ENCODE measurements at regions not wholly inside any gene's neighbourhood (a gene's known extent, or its start where the extent isn't known, plus 50 kb on each side); places are given as distances from the start of the nearest gene placed in this dataset.

DNA sequence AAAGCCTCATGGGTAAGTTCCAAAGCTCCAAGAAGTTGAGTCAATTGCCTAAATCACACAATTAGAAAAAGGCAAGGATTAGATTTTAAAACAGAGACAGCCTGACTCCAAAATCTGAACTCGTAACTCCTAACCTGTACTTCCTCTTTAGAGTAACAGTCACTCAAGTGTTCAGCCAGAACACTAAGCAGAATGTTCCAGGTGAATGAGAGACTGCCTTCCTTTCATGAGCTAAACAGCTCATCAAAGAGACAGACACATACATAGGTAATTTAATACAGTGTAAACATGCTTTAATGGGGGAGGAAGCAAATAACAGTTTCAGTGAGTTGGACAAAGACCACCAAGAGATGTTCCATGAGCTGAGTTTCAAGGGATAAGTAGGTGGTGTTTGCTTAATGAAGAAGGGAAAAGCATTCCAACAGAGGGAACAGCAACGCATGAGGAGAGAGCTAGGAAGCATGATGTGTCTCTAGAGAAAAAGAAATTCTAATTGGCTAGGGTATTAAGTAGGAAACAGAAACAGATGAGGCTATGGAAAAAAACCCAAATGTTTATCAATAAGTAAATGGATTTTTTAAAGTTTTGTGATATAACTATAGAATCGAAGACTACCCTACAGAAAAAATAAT is 403.9 kb downstream of the MED13L start:
- H3F3A ChIP-seq (ENCODE audit: low read depth), result no peaks in the 10 kb centered on the region
- TF ChIP-seq EZH2phosphoT487 (IDR thresholded peaks at IDR 0.05; ENCODE audit: borderline replicate concordance), result no peak
- TF ChIP-seq, protein P1, sequence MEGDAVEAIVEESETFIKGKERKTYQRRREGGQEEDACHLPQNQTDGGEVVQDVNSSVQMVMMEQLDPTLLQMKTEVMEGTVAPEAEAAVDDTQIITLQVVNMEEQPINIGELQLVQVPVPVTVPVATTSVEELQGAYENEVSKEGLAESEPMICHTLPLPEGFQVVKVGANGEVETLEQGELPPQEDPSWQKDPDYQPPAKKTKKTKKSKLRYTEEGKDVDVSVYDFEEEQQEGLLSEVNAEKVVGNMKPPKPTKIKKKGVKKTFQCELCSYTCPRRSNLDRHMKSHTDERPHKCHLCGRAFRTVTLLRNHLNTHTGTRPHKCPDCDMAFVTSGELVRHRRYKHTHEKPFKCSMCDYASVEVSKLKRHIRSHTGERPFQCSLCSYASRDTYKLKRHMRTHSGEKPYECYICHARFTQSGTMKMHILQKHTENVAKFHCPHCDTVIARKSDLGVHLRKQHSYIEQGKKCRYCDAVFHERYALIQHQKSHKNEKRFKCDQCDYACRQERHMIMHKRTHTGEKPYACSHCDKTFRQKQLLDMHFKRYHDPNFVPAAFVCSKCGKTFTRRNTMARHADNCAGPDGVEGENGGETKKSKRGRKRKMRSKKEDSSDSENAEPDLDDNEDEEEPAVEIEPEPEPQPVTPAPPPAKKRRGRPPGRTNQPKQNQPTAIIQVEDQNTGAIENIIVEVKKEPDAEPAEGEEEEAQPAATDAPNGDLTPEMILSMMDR (conservative IDR thresholded peaks at IDR 0.05; ENCODE audit: low read length), result no peak
- no peaks in the 10 kb centered on the region for H4K20me1 ChIP-seq (ENCODE audit: insufficient read depth, low read length, poor library complexity, severe bottlenecking)
- H3K79me2 ChIP-seq (ENCODE audit: insufficient read depth, low read length), result no peaks in the 10 kb centered on the region
- no peaks in the 10 kb centered on the region for H3K27me3 ChIP-seq (ENCODE audit: insufficient read depth, low read length, poor library complexity, severe bottlenecking)
- no peaks in the 10 kb centered on the region for H3K9me3 ChIP-seq (ENCODE audit: insufficient read depth, low read depth, low read length)
- no peaks in the 10 kb centered on the region for H3K36me3 ChIP-seq (ENCODE audit: insufficient read depth, low read length)
- H3K4me2 ChIP-seq (ENCODE audit: low read depth, low read length, poor library complexity, severe bottlenecking), result no peak overlapping the region
- H3K9me2 ChIP-seq (replicated peaks; ENCODE audit: low read depth, low read length), result no peaks in the 10 kb centered on the region
- H3K9ac ChIP-seq (ENCODE audit: low read depth, low read length, poor library complexity, severe bottlenecking), result no peak overlapping the region
- H3K4me1 ChIP-seq (ENCODE audit: insufficient read depth, low read length, poor library complexity, severe bottlenecking), result no peaks in the 10 kb centered on the region
- no peak overlapping the region for H2AFZ ChIP-seq (ENCODE audit: low read length)
- no peak overlapping the region for H3K4me3 ChIP-seq (ENCODE audit: low read length, poor library complexity, severe bottlenecking)

DNA sequence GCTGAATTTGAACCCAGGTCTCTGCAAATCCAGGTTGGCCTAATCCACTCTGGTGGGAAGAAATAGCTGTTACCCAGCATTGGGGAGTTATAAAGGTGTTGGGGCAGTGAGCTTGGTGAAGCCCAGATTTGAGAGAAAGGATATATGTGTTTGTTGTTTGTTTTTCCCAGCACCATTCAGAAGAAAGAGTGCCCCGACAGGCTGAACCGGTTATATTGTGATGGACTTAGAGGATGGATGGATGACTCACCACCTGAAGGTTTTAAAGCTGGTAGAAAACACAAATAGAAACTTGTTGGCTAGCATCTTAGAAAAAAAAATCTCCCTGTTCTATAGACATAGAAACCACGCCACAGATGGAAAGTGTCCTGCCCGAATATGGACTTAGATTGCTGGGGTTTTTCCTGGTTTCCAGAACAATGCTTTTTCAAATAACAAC is 404.6 kb downstream of the MED13L start:
- no peak overlapping the region for H3K4me3 ChIP-seq (ENCODE audit: low read length, poor library complexity, severe bottlenecking)
- no peak overlapping the region for H3K9ac ChIP-seq (ENCODE audit: low read depth, low read length, poor library complexity, severe bottlenecking)
- H3F3A ChIP-seq (ENCODE audit: low read depth), result no peaks in the 10 kb centered on the region
- no peaks in the 10 kb centered on the region for H3K9me2 ChIP-seq (replicated peaks; ENCODE audit: low read depth, low read length)
- H4K20me1 ChIP-seq (ENCODE audit: insufficient read depth, low read length, poor library complexity, severe bottlenecking), result no peaks in the 10 kb centered on the region
- H2AFZ ChIP-seq (ENCODE audit: low read length), result no peak overlapping the region
- H3K27me3 ChIP-seq (ENCODE audit: insufficient read depth, low read length, poor library complexity, severe bottlenecking), result no peaks in the 10 kb centered on the region
- no peaks in the 10 kb centered on the region for H3K4me1 ChIP-seq (ENCODE audit: insufficient read depth, low read length, poor library complexity, severe bottlenecking)
- no peak overlapping the region for H3K4me2 ChIP-seq (ENCODE audit: low read depth, low read length, poor library complexity, severe bottlenecking)
- TF ChIP-seq, protein P1 (conservative IDR thresholded peaks at IDR 0.05; ENCODE audit: low read length), result no peak
- no peak for TF ChIP-seq EZH2phosphoT487 (IDR thresholded peaks at IDR 0.05; ENCODE audit: borderline replicate concordance)
- no peaks in the 10 kb centered on the region for H3K79me2 ChIP-seq (ENCODE audit: insufficient read depth, low read length)
- no peaks in the 10 kb centered on the region for H3K36me3 ChIP-seq (ENCODE audit: insufficient read depth, low read length)
- no peaks in the 10 kb centered on the region for H3K9me3 ChIP-seq (ENCODE audit: insufficient read depth, low read depth, low read length)

DNA sequence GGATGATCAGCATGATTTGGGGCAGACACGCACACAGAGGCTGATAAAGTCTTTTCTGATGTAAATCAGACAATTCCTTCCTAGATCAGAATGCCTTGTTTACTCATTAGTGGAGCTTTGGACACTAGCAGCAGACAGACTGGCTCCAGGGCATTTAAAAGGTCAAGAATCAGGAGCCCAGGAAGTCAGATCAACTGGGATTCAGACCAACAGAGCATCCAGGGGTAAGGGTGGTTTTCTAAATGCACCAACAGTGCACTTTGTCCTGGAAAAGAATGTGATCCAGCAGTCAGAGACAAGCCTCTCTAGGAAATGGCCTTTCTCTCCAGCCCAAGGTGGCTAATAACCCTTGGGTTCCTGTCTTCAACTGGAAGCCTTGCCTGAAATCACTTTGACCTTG is 405.3 kb downstream of the MED13L start:
- no peaks in the 10 kb centered on the region for H3K9me2 ChIP-seq (replicated peaks; ENCODE audit: low read depth, low read length)
- H3K4me3 ChIP-seq (ENCODE audit: low read length, poor library complexity, severe bottlenecking), result no peak overlapping the region
- H3K4me1 ChIP-seq (ENCODE audit: insufficient read depth, low read length, poor library complexity, severe bottlenecking), result no peaks in the 10 kb centered on the region
- no peaks in the 10 kb centered on the region for H3K27me3 ChIP-seq (ENCODE audit: insufficient read depth, low read length, poor library complexity, severe bottlenecking)
- no peak overlapping the region for H3K4me2 ChIP-seq (ENCODE audit: low read depth, low read length, poor library complexity, severe bottlenecking)
- H4K20me1 ChIP-seq (ENCODE audit: insufficient read depth, low read length, poor library complexity, severe bottlenecking), result no peaks in the 10 kb centered on the region
- no peaks in the 10 kb centered on the region for H3K36me3 ChIP-seq (ENCODE audit: insufficient read depth, low read length)
- no peak overlapping the region for H3K9ac ChIP-seq (ENCODE audit: low read depth, low read length, poor library complexity, severe bottlenecking)
- H3K9me3 ChIP-seq (ENCODE audit: insufficient read depth, low read depth, low read length), result no peaks in the 10 kb centered on the region
- H2AFZ ChIP-seq (ENCODE audit: low read length), result no peak overlapping the region
- H3K79me2 ChIP-seq (ENCODE audit: insufficient read depth, low read length), result no peaks in the 10 kb centered on the region
- TF ChIP-seq EZH2phosphoT487 (IDR thresholded peaks at IDR 0.05; ENCODE audit: borderline replicate concordance), result no peak
- TF ChIP-seq, protein P1 (conservative IDR thresholded peaks at IDR 0.05; ENCODE audit: low read length), result no peak
- no peaks in the 10 kb centered on the region for H3F3A ChIP-seq (ENCODE audit: low read depth)

Measured in Loucy (cell line).